ENCODE measurements at regions not wholly inside any gene's neighbourhood (a gene's known extent, or its start where the extent isn't known, plus 50 kb on each side); places are given as distances from the start of the nearest gene placed in this dataset.

- FAIRE-seq, result no peak
Observed at GRCh38 chr7:22655781-22656180, 71.2 kb upstream of the IL6 start.

GRCh38 chr7:22654831-22655230 lies 72.2 kb upstream of the IL6 start:
- FAIRE-seq, result no peak

- FAIRE-seq, result no peak
Observed at GRCh38 chr7:22653951-22654350, 73.0 kb upstream of the IL6 start.

- FAIRE-seq, result no peak
Observed at GRCh38 chr7:22651534-22652243, 75.3 kb upstream of the IL6 start.

GRCh38 chr7:22651036-22651435 lies 76.0 kb upstream of the IL6 start:
- no peak for FAIRE-seq

- no peak for FAIRE-seq
Observed at GRCh38 chr7:22649686-22650085, 77.3 kb upstream of the IL6 start.

- FAIRE-seq, result no peak
Observed at GRCh38 chr7:22647451-22648257, 79.3 kb upstream of the IL6 start.

GRCh38 chr7:22645418-22646181 lies 81.4 kb upstream of the IL6 start:
- FAIRE-seq, result no peak

- FAIRE-seq, result no peak
Observed at GRCh38 chr7:22642454-22642853, 84.5 kb upstream of the IL6 start.

- no peak for FAIRE-seq
Observed at GRCh38 chr7:22640269-22640668, 86.7 kb upstream of the IL6 start.

GRCh38 chr7:22639396-22639795 lies 87.6 kb upstream of the IL6 start:
- FAIRE-seq, result no peak

- FAIRE-seq, result no peak
Observed at GRCh38 chr7:22635349-22635748, 91.7 kb upstream of the IL6 start.

- no peak for FAIRE-seq
Observed at GRCh38 chr7:22633954-22634474, 93.0 kb upstream of the IL6 start.

- no peak for FAIRE-seq
Observed at GRCh38 chr7:22633286-22633953, 93.6 kb upstream of the IL6 start.

- FAIRE-seq, result no peak
Observed at GRCh38 chr7:22632674-22633073, 94.3 kb upstream of the IL6 start.

- FAIRE-seq, result no peak
Observed at GRCh38 chr7:22631730-22632129, 95.3 kb upstream of the IL6 start.

GRCh38 chr7:22630069-22630468 lies 96.9 kb upstream of the IL6 start:
- no peak for FAIRE-seq

- no peak for FAIRE-seq
Observed at GRCh38 chr7:22629056-22629455, 97.9 kb upstream of the IL6 start.

- FAIRE-seq, result no peak
Observed at GRCh38 chr7:22628112-22628511, 98.9 kb upstream of the IL6 start.

GRCh38 chr7:22627136-22627535 lies 99.9 kb upstream of the IL6 start:
- FAIRE-seq, result no peak

- no peak for FAIRE-seq
Observed at GRCh38 chr7:22625251-22625650, 101.7 kb upstream of the IL6 start.

- no peak for FAIRE-seq
Observed at GRCh38 chr7:22624781-22625180, 102.2 kb upstream of the IL6 start.
